IMR-90 (cell line): ENCODE measurements at regions not wholly inside any gene's neighbourhood (a gene's known extent, or its start where the extent isn't known, plus 50 kb on each side); places are given as distances from the start of the nearest gene placed in this dataset.

ENCODE experiments used
- RFX5 ChIP-seq: IDR thresholded peaks from 2 replicates; pipeline ENCODE4 v1.8.0; 2012; ENCODE audit warnings: low read depth, mild to moderate bottlenecking, low read length, moderate library complexity
- TF ChIP-seq, protein P1 (sequence below): conservative IDR thresholded peaks from 2 replicates; pipeline ENCODE4 v1.5.1; 2012; ENCODE audit warnings: mild to moderate bottlenecking, low read depth, low read length, improper control_type of control experiment

DNA sequence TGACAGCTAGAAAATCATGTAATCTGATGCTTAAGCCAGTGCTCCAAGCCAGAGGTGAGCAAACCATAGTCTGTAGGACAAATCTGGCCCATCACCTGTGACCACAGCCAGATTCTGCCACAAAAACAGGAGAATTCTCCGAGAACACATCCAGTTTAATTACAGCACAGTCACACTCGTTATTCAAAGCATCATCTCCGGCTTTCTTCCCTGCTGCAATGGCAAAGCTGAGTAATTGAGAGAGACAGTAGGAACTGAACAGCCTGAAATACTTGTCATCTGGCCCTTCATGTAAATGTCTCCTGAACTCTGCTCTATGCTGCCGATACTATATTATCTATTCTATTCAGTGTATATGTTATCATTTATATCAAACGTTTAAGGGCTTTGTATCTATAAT lies 121.4 kb upstream of the FOXF1 start:
- TF ChIP-seq, protein P1, sequence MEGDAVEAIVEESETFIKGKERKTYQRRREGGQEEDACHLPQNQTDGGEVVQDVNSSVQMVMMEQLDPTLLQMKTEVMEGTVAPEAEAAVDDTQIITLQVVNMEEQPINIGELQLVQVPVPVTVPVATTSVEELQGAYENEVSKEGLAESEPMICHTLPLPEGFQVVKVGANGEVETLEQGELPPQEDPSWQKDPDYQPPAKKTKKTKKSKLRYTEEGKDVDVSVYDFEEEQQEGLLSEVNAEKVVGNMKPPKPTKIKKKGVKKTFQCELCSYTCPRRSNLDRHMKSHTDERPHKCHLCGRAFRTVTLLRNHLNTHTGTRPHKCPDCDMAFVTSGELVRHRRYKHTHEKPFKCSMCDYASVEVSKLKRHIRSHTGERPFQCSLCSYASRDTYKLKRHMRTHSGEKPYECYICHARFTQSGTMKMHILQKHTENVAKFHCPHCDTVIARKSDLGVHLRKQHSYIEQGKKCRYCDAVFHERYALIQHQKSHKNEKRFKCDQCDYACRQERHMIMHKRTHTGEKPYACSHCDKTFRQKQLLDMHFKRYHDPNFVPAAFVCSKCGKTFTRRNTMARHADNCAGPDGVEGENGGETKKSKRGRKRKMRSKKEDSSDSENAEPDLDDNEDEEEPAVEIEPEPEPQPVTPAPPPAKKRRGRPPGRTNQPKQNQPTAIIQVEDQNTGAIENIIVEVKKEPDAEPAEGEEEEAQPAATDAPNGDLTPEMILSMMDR = no peak
- TF ChIP-seq RFX5 = no peak
